ENCODE measurements at regions not wholly inside any gene's neighbourhood (a gene's known extent, or its start where the extent isn't known, plus 50 kb on each side); places are given as distances from the start of the nearest gene placed in this dataset.
"Not testable (repeated sequence)": the region's sequence is repeated elsewhere in the genome, so short reads cannot be mapped to it uniquely, and the experiment has no call there.

DNA sequence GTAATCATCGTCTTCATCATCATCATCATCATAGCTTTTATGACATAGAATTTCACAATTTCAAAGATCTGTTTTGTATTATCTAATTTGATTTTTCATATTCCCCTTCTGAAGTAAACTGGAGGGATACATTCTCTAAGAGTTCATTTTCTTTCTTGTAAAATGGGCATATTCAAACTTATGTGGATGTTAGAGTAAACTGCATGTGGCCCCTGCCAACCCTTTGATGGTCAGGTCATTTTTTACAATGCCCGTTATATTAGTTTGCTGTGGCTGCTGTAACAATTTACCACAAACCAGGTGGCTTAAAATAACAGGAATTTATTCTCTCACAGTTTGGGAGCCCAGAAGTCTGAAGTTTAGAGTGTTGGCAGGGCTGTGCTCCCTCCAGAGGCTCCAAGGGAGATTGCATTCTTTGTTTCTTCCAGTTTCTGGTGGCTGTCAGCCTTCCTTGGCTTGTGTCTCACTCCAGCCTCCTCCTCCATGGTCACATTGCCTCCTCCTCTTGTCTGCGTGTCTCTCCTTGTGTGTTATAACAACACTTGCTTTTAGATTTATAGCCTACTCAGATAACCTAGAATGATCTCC lies 127.5 kb upstream of the MMADHC start:
- no peak for DNase-seq (ENCODE audit: low read depth in 2 of 2)

DNA sequence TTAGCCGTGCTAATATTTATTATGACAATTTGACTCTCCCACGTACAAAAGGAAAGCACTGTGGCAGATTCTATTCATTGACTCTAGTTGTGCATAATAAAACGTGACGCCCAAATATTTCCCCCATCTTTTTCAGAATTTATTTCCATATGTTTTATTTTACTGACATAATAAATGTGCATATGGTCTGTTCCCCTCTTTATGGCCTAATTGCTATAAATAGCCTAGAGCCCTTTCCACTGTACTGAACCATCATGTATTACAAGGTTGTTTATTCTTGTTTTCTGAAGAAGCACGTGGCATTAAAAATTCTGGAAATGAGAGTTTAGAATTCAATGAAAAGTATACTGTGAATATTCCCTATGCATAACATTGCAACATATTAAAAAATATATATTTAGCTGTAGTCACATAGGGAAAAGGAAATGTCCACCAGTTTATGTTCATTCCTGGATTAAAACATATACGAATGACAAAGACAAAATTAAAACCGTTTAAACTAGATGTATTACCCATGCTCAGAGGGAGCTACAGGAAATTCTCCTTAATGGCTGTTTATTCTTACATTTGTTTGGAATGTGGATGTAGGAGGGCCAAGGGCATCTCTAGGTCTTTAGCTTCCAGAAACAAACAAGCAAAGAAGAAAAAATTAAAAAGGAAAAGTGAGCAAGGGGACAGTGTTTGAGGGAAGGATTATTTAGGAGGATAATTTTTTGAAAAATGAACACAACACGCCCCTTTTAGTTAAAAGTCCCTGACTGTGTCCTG lies 122.1 kb upstream of the MMADHC start:
- DNase-seq (ENCODE audit: low read depth in 2 of 2): no peak

DNA sequence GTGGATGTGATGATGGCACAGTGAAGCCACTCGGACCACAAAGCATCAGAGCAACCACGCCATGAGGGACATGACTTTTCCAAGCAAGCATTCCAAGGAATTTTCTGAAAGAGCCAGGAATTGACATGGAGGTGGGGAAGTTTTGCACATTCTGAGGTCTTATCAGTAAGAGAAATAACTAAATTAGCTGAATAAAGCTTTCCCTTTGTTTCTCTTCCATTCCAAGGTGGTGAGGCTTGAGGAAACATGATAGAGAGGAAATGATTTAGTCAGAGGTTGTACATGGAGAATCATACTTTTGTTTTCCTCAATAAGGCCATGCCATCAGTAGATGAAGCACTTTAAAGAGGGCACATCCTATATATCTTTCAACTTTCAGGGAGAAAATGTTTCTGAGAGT lies 115.7 kb upstream of the MMADHC start:
- no peak for DNase-seq (ENCODE audit: low read depth in 2 of 2)

DNA sequence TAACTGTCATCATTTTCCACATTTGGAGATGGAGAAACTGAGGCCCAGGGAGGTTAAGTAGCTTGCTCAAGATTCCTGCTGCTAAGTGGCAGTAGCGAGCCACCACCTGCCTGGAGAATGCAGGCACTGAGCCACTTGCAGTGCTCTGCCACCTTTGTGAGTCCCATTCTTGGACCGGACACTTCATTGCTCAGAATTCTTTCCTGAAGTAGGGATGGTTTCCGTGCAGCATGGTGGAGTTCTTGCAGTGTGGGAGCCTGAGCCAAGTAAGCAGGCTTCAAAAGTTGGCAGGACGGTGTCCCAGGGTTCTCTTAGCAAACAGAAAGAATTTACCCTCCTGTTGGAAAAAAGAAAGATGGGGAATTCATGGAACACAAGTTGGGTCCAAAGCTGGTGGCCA lies 115.0 kb upstream of the MMADHC start:
- DNase-seq (ENCODE audit: low read depth in 2 of 2): no peak

DNA sequence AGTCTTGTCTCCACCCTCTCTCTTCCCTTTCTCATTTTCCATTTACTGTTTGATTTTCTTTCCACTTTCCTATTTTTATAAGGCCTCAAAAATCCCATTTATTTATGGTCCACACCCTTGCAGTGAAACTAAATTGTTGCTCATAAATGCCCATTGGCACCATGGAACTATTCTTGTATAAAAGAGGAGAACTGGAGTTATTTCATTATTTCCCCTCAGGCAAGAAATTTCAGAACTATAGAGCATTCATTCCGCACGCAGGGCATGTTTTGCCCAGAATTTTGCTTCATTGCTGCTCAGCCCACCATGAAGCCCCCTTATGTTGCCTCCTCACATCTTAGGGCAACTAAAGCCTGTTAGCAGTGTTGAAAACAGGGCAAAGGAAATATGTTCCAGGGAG lies 113.7 kb upstream of the MMADHC start:
- no peak for DNase-seq (ENCODE audit: low read depth in 2 of 2)

DNA sequence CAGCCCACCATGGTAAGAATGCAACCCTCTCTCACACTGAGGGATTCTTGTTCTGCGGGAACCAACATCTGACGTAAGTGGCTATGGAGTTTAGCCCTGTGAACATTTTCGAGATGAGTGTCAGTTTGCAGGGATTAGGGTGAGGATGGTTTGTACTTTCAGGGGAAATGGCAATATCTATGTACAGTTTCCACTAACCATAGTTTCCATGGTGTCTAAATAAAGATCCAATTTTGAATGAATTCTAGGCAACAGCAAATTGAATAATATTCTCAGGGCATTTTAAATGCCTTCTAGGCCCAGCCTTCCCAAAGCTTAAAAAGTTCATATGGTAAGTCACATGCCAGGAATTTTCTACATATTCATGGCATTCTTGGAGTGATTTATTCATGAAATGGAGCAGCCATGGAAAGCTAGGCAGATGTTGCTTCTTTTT lies 105.4 kb upstream of the MMADHC start:
- DNase-seq (ENCODE audit: low read depth in 2 of 2): no peak

DNA sequence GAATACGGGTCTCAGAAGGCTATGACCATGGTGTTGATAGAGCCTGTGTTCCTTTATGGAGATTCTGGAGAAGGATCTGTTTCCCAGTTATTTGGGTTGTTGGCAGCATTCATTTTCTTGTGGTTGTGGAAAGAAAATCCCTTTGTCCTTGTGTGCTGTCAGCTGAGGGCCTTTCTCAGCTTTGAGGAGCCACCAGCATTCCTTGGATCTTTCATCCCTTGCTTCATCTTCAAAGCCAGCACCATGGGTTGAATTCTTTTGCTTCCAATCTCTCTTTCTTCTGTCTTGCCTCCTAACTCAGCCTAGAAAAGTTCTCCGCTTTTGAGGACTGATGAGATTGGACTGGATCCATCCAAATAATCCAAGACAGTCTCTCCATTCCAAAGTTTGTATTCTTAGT lies 103.2 kb upstream of the MMADHC start:
- DNase-seq (ENCODE audit: low read depth in 2 of 2): no peak

DNA sequence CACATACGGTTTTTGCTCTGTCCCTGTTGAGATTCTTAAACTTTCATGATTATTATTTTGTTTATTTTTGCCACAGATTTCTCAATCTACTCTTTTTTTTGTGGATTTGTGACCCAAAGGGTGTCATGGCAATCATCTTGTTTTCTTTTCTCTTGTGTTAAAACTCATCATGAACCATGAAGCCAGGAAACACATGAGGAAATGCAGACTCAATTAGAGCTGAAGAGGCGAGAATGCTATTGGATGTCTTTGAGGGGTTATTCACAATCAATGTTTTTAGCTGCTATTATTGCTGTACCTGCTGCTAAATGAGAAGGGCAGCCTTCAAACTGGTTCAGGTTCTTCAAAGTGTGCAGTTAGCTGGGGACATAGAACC lies 99.5 kb upstream of the MMADHC start:
- no peak for DNase-seq (ENCODE audit: low read depth in 2 of 2)

DNA sequence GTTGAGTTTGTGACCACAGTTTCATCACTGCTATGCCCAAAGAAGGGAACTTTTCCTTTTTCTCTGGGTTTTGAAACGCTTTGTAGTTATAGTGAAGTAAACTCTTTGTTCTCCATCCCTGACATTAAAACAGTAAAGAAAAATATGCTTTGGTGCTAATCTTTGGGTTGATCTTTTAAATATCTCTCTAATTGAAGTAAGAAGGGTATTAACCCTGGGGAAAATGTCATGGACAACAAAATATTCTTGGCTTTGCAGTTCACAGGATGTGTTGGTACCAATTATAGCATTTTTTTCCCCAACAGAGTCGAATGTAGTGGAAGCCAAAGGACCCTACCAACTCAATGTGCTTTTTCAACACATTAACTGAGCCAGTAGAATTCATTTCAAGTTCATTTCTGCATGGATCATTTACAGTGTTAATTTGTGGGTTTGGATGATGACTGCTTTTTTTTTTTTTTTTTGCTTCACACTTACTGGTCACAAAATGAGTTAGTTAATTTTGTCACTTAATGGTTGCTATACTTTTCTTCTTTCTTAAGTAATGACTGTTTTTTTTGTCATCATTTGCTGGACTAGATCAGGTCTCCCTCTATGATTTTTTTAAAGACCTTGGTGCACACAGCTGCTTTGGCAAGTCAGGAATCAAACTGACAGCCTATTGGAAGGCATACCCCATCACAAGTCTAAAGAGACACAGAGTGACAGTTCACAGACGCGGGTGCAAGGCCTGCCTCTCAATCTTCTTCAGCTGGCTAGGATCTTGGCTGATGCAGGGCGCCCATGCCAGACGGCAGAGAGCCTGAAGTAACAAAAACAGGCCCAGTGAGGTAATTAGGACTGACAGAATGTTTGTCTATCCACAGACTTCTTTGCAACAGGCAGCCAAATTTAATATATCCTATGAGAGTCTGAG lies 98.8 kb upstream of the MMADHC start:
- DNase-seq (ENCODE audit: low read depth in 2 of 2): no peak

DNA sequence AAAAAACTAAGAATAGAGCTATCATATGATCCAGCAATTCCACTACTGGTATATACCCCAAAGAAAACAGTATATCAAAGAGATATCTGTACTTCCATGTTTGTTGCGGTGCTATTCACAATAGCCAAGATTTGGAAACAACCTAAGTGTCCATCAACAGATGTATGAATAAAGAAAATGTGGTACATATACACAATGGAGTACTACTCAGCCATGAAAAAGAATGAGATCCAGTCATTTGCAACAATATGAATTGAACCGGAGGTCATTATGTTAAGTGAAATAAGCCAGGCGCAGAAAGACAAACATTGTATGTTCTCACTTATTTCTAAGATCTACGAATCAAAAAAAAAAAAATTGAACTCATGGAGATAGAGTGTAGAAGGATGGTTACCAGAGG lies 97.8 kb upstream of the MMADHC start:
- DNase-seq (ENCODE audit: low read depth in 2 of 2): not testable (repeated sequence)

DNA sequence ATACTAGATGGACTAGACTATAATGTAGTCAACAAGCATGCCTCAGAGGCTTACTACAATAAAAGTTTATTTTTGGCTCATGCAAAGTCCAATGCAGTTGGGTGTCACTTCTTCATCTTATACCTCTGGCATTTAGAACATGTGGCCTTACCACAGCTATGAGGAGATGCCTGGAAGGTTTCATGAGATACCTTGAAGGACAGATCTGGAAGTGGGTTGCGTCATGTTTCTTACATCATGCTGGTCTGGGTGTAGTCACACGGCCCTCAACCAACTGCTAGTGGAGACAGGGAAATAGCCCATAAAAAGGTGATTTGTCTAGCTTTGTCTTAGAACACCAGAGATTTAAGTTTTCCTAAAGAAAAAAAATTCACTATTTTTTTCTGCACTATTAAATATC lies 91.7 kb upstream of the MMADHC start:
- no peak for DNase-seq (ENCODE audit: low read depth in 2 of 2)

DNA sequence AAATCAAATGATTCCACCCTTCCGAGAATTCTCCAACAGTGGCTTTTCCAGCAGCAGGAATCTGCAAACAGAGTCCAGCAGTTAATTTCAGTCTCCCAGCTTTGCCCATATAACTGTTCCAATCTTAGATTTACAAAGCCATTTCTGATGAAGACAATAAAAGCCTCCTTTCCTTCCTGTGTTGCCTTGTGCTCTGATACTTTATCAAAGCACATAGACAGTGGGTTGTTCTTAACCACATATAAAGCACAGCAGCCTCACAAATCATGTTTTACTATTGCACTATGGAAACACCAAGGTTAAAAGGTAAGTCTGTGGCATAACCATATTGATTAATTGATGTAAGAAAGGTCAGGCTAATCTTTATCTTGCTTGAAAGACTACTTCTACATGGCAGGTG lies 89.8 kb upstream of the MMADHC start:
- DNase-seq (ENCODE audit: low read depth in 2 of 2): no peak

DNA sequence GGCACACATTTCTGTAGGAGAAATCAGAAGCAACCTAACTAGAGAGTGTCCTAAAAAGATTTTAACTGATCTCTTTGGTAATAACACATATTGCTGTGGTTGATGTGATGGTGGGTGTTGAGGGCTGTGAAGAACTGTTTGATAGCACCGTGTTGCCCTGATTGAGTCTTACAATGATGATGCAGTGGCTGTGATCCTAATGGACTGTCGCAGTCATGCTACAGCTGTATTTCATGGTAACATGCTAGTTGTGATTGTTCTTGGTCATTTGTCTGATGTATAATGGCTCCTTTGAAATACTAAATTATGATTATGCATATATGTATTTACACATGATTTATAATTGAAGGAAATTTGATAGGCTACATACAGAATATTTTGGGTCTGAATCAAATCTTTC lies 82.5 kb upstream of the MMADHC start:
- DNase-seq (ENCODE audit: low read depth in 2 of 2): no peak

DNA sequence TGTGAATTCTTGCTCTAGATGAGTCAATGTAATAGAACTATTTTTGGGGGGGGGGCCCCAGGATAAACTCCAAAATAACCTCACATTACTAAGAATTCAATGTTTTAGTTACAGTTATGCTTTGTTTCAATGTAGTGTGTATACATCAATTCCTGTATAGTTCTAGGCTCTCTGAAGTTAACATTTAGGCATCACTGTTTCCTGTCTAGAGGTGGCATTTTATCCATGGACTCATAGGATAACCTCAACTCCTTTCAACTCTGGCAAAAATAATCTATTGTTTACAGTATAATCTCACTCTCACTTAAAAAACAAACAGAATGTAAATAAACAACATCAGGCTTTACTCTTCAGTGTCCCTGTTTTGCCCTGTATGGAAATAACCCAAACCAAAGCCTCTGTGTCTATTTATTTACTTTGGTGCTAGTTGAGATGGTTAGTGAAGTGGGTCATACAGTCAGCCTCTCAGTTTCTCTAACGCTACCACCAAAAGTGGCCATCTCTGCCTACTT lies 79.3 kb upstream of the MMADHC start:
- no peak for DNase-seq (ENCODE audit: low read depth in 2 of 2)

DNA sequence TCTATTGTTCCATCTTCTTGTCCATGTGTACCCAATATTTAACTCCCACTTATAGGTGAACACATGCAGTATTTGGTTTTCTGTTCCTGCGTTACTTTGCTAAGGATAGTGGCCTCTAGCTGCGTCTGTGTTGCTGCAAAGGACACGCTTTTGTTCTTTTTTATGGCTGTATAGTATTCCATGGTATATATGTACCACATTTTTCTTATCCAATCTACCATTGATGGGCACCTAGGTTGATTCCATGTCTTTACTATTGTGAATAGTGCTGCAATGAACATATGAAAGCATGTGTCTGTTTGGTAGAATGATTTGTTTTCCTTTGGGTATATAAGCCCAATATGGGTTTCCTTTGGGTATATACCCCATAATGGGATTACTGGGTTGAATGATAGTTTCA lies 77.3 kb upstream of the MMADHC start:
- DNase-seq (ENCODE audit: low read depth in 2 of 2): no peak

DNA sequence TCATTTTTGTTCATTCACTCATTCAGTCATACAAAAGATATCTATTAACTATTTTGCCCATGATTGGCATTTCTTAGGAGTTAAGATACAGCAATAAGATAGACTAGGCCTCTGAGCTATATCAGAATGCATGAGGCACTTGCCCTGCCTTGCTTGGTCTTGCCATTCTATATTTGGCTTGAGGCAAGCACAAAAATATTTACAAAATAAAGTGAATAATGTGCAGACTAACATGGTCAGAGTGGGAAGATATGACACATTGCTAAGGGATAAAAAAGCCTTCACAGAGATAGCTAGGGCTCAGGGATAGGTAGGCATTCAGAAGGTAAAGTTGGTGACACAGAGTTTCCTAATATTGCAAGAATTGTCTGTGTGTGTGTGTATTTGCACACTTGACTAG lies 75.0 kb upstream of the MMADHC start:
- DNase-seq (ENCODE audit: low read depth in 2 of 2): no peak

DNA sequence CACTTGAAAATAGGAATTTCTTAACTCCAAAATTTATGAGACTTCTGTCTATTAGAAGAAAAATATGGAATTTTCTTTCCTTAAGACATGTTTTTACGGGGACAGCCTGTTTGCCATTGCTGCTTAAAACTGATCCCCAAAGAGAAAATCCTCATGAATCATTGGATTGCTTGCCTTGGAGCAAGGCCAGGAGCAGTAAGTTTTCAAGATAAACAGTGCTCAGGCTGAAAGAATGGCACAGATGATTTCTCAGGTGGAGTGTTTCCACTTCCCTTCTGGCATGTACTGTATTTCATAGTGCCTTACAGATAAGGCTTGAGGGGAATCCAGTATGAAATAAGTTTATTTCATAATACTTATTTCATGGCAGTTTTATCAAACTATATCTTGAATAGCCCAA lies 74.3 kb upstream of the MMADHC start:
- DNase-seq (ENCODE audit: low read depth in 2 of 2): no peak

DNA sequence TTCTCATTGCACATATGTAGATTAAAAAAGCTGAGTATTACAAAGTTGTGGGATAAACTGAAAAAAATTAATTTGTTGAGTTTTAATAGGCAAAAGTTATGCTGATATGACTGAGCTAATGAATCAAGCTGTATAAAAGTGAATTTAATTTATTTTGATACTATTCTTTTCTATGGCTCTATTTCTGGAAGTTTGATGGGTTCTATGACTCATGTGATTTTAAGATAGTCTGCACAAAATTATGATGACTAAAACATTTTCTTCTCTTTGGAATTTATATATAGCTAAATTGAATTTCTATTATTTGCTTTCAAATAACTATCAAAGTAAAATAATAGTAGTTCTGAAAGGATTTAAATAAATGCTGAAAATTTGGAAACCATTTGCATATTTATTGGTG lies 71.0 kb upstream of the MMADHC start:
- DNase-seq (ENCODE audit: low read depth in 2 of 2): no peak

DNA sequence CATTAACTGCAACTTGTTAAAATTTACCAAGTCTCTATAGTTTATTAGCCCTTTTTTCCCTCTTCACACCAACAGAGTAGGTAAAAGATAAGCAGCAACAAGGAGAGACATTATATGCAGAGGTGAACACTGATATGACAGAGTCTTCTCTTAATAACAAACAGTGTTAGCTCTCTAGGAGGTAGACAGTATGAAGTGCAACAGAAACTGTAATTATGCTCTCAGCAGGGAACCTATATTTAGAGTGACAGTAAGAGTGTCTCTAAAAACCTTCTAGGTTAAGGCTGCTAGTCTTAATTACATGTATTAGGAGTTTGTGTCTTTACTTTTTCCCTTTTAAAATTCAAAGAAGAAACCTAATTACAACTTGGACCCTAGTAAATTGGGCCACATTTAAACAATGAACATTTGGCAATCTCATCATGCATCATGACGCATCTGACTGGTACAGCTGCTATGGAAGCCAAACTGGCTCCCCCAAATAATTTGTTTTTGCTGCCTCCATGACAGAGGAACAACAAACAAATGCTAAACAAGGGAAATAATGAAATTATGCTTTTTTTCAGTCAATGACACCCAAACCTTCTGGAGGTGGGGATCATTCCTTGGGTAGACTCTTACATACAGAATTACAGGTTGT lies 69.9 kb upstream of the MMADHC start:
- DNase-seq (ENCODE audit: low read depth in 2 of 2): no peak

DNA sequence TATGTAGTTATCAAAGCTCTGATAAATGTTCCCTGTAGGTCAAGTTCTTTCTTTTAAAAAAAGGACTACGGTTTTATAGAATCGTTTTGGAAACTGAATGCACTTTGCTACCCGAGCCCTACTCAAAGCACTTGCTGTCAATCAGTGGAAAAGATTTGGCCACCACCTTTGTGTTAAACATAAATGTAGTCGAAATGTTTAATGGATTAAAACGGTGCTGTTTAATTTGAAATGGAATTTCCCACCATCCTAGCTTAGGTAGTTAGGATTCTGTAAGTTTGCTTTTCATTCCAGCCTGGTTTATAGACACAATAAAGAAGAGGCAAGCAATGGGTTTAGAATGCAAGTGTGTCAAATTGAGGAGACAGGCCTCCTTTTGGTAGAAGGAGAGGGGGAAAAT lies 69.4 kb upstream of the MMADHC start:
- no peak for DNase-seq (ENCODE audit: low read depth in 2 of 2)

DNA sequence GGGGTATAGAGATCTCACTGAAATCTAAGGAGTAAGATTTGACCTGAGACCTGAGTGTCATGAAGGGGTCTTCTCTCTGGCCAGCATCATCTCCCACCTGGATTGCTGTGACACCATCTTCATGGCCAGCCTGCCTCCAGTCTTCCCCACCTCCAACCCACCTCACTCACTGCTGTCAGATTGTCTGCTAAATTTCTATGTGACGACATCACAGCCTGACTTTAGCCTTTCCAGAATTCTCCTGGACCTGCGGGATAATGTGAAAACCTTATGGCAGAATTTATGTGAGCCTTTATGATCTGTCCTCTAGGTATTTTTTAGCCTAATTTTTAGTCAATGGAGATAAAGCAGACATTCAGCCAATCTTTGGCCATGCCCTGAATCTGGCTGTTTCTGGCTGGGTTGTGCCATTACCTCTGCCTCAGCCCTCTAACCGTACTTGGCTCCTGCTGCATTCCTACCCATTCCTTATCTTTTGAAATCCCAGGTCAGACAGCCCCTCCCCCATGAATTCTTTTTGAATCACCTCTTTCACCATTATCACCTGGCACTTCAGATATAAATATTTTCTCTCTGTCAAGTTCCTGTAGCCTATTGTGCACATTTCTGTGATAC lies 66.4 kb upstream of the MMADHC start:
- no peak for DNase-seq (ENCODE audit: low read depth in 2 of 2)

DNA sequence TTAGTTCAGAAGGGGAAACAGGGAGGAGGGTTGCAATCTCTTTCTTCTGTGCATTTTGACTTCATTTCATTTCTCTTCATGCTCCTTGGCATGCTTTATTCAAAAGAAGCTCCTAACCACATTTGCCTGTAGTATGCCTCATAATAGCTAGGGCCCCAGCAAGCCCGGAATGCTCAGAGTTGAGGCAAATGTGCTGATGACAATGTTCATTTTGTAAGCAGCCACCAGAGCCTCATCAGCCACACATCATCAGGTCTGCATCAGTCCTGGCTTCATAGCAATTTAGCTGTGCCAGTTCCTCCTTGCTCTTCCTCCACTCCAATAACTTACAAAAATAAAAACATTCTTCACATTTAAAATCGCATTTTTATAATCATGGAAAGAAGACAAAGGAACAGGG lies 65.4 kb upstream of the MMADHC start:
- DNase-seq (ENCODE audit: low read depth in 2 of 2): no peak
